ENCODE measurements at regions not wholly inside any gene's neighbourhood (a gene's known extent, or its start where the extent isn't known, plus 50 kb on each side); places are given as distances from the start of the nearest gene placed in this dataset.

GRCh38 chr1:67528141-67528540, 97.9 kb upstream of the SERBP1 start:
- no peak overlapping the region for H3K4ac ChIP-seq (replicated peaks; ENCODE audit: insufficient read length, low read depth, low read length)
- no peak overlapping the region for H3K4me2 ChIP-seq (ENCODE audit: insufficient read depth in 1 of 2, low read depth in 2 of 2, low read length in 2 of 2)
- WGBS, 2 experiments (ENCODE audit: extremely low coverage in 1 of 2, insufficient coverage in 1 of 2, insufficient read length in 1 of 2, insufficient replicate concordance in 2 of 2, low coverage in 1 of 2, low lambda C conversion rate in 2 of 2, missing lambda C conversion rate in 1 of 2): 88% methylated on average over 4 of the region's 4 CpGs; no CpG with 5 or more reads in 1 of the 2 experiments
- H2AFZ ChIP-seq (ENCODE audit: low read length): no peak overlapping the region
- ChIA-PET CTCF (ENCODE audit: partially characterized antibody) (interaction anchor here (0.6 to 3.8 kb wide), 4 partner anchors 11 to 233 kb away, joined by 3 to 17 read pairs (median 4); no protein-coding TSS in a partner anchor), POLR2A (ENCODE audit: partially characterized antibody) (interaction anchor here (0.5 kb wide), 1 partner anchor 95 kb away, joined by 3 read pairs; no protein-coding TSS in a partner anchor)
- no peak overlapping the region for H4K91ac ChIP-seq (replicated peaks; ENCODE audit: insufficient read length, low read length)
- no peak overlapping the region for H4K8ac ChIP-seq (ENCODE audit: extremely low read depth, insufficient read depth, low read length)
- H3K23me2 ChIP-seq (ENCODE audit: low read depth, low read length): no peaks in the 10 kb centered on the region
- H3K4me3 ChIP-seq (ENCODE audit: extremely low read depth in 1 of 4, insufficient read depth in 2 of 4, low read depth in 3 of 4, low read length in 4 of 4): no peak overlapping the region
- no peak overlapping the region for H3K27ac ChIP-seq (ENCODE audit: low read depth, low read length)
- no peak overlapping the region for H3K14ac ChIP-seq (ENCODE audit: insufficient read length)
- H3K56ac ChIP-seq (replicated peaks; ENCODE audit: insufficient read length, low read depth, low read length): no peak overlapping the region
- no peaks in the 10 kb centered on the region for H3K4me1 ChIP-seq (replicated peaks in 1 of 4; ENCODE audit: control insufficient read depth in 3 of 4, insufficient read depth in 4 of 4, low read length in 3 of 4)
- no peak overlapping the region for H3K18ac ChIP-seq (ENCODE audit: extremely low read depth, low read length)
- no peak overlapping the region for H2BK5ac ChIP-seq (ENCODE audit: low read depth, low read length)
- H3K9me3 ChIP-seq (ENCODE audit: insufficient read depth in 2 of 2, low read depth in 1 of 2, low read length in 1 of 2): no peaks in the 10 kb centered on the region
- H3K36me3 ChIP-seq (ENCODE audit: control insufficient read depth in 2 of 4, insufficient read depth in 4 of 4, low read length in 3 of 4): no peaks in the 10 kb centered on the region
- H3K9ac ChIP-seq (replicated peaks in 1 of 4; ENCODE audit: extremely low read depth in 1 of 4, low read depth in 3 of 4, low read length in 3 of 4): no peak overlapping the region
- no peak overlapping the region for H4K5ac ChIP-seq (ENCODE audit: insufficient read length, low read depth, low read length)
- no peaks in the 10 kb centered on the region for H4K20me1 ChIP-seq (replicated peaks in 1 of 2; ENCODE audit: control insufficient read depth in 1 of 2, insufficient read depth in 2 of 2, low read length in 2 of 2)
- no peak overlapping the region for H2BK120ac ChIP-seq (replicated peaks; ENCODE audit: low read depth, low read length)
- peaks cover 0 to 9% (median 0%) of the 10 kb centered on the region in 4 experiments; a peak in 4 of 7 replicates for H3K27me3 ChIP-seq (replicated peaks in 1 of 4; ENCODE audit: control insufficient read depth in 3 of 4, extremely low read depth in 1 of 4, insufficient read depth in 3 of 4, low read length in 3 of 4)
- H2BK12ac ChIP-seq (ENCODE audit: low read depth, low read length): no peak overlapping the region
- no peak overlapping the region for H2BK20ac ChIP-seq (ENCODE audit: low read length)
- no peaks in the 10 kb centered on the region for H3K79me2 ChIP-seq (ENCODE audit: control insufficient read depth in 1 of 2, insufficient read depth in 2 of 2, low read length in 2 of 2)
- DNase-seq (ENCODE audit: low read depth in 1 of 2, low spot score in 2 of 2) (no peak), FAIRE-seq (no peak)
- H3K23ac ChIP-seq (ENCODE audit: insufficient read length): no peak overlapping the region
- no peak overlapping the region for H2AK5ac ChIP-seq (ENCODE audit: low read depth, low read length)
- H2BK15ac ChIP-seq (ENCODE audit: low read length): no peak overlapping the region
- no peaks in the 10 kb centered on the region for H3K79me1 ChIP-seq (ENCODE audit: low read depth, low read length)
- TF ChIP-seq EP300 (IDR thresholded peaks at IDR 0.05; ENCODE audit: borderline replicate concordance in 1 of 2, low read depth in 2 of 2, low read length in 2 of 2) (no peak), NRF1 (IDR thresholded peaks at IDR 0.05; ENCODE audit: low read depth, low read length) (no peak), FOSL1 (IDR thresholded peaks at IDR 0.05; ENCODE audit: insufficient read depth, low read depth, low read length) (no peak), SAP30 (IDR thresholded peaks at IDR 0.05; ENCODE audit: insufficient read depth, insufficient replicate concordance, low read length) (no peak), RXRA (IDR thresholded peaks at IDR 0.05; ENCODE audit: insufficient read depth, low read depth, low read length) (no peak), JUN (IDR thresholded peaks at IDR 0.05; ENCODE audit: low read depth, low read length) (no peak), POLR2A (IDR thresholded peaks at IDR 0.05; ENCODE audit: control extremely low read depth in 1 of 2, low read depth in 2 of 2, low read length in 2 of 2) (no peak), KDM4A (IDR thresholded peaks at IDR 0.05; ENCODE audit: low read depth, low read length, severe bottlenecking) (no peak), SP2 (IDR thresholded peaks at IDR 0.05; ENCODE audit: low read length) (no peak), SUZ12 (IDR thresholded peaks at IDR 0.05; ENCODE audit: low read length) (no peak), RFX5 (IDR thresholded peaks at IDR 0.05; ENCODE audit: borderline replicate concordance, low read depth, low read length) (no peak), GTF2F1 (IDR thresholded peaks at IDR 0.05; ENCODE audit: borderline replicate concordance, low read depth, low read length) (no peak), SIN3A (conservative IDR thresholded peaks at IDR 0.05 in 1 of 2, IDR thresholded peaks at IDR 0.05 in 1 of 2; ENCODE audit: low read depth in 1 of 2, low read length in 2 of 2) (no peak), TBP (IDR thresholded peaks at IDR 0.05; ENCODE audit: low read depth, low read length) (no peak)

All from H1 (cell line).